OCI-LY1 (cell line): ENCODE measurements at regions not wholly inside any gene's neighbourhood (a gene's known extent, or its start where the extent isn't known, plus 50 kb on each side); places are given as distances from the start of the nearest gene placed in this dataset.
A peak's percentile ranks its signal among the peaks of the same experiment; 100 is the strongest.
"Not testable (repeated sequence)": the region's sequence is repeated elsewhere in the genome, so short reads cannot be mapped to it uniquely, and the experiment has no call there.

Experiments
- H2AFZ ChIP-seq: fragments of 200-600 bp; sonication (generic), shearing (Covaris generic); 2 replicates; pipeline ENCODE4 v1.6.0; 2014; ENCODE audit warnings: antibody characterized with exemption, mild to moderate bottlenecking, low read length
- H3F3A ChIP-seq: fragments of 200-600 bp; sonication (generic), shearing (Covaris generic); 2 replicates; pipeline ENCODE4 v1.6.0; 2014; ENCODE audit warnings: mild to moderate bottlenecking, antibody characterized with exemption, low read length, moderate library complexity; ENCODE audit not compliant: insufficient read depth
- H3K27ac ChIP-seq: fragments of 200-600 bp; sonication (generic); 2 replicates; pipeline ENCODE4 v1.5.1; 2014; ENCODE audit warnings: low read length, mixed run types, mild to moderate bottlenecking, low read depth; ENCODE audit not compliant: poor library complexity, severe bottlenecking
- H3K27me3 ChIP-seq: fragments of 200-600 bp; sonication (generic); 2 replicates; pipeline ENCODE4 v1.6.0; 2014; ENCODE audit warnings: antibody characterized with exemption, mild to moderate bottlenecking, low read length, moderate library complexity; ENCODE audit not compliant: insufficient read depth
- H3K36me3 ChIP-seq: fragments of 200-600 bp; sonication (generic); 2 replicates; pipeline ENCODE4 v1.6.1; 2014; ENCODE audit warnings: mild to moderate bottlenecking, antibody characterized with exemption, low read length, moderate library complexity, mixed read lengths; ENCODE audit not compliant: insufficient read depth
- H3K4me1 ChIP-seq: fragments of 200-600 bp; sonication (generic); 2 replicates; pipeline ENCODE4 v1.5.1; 2014; ENCODE audit warnings: mild to moderate bottlenecking, low read length, moderate library complexity; ENCODE audit not compliant: insufficient read depth, severe bottlenecking
- H3K4me2 ChIP-seq: fragments of 200-600 bp; sonication (generic), shearing (Covaris generic); 2 replicates; pipeline ENCODE4 v1.6.1; 2014; ENCODE audit warnings: low read length
- H3K4me3 ChIP-seq: fragments of 200-600 bp; sonication (generic); 2 replicates; pipeline ENCODE4 v1.5.1; 2014; ENCODE audit warnings: low read length, low read depth, mild to moderate bottlenecking, mixed read lengths; ENCODE audit not compliant: poor library complexity, severe bottlenecking
- H3K79me2 ChIP-seq: fragments of 200-600 bp; shearing (Covaris generic); 2 replicates; pipeline ENCODE4 v1.6.1; 2016; ENCODE audit warnings: mixed run types, low read length, mixed read lengths; ENCODE audit not compliant: insufficient read depth
- H3K9ac ChIP-seq: fragments of 200-600 bp; sonication (generic), shearing (Covaris generic); 2 replicates; pipeline ENCODE4 v1.6.1; 2014; ENCODE audit warnings: mild to moderate bottlenecking, low read length, mixed read lengths
- H3K9me2 ChIP-seq: fragments of 200-600 bp; sonication (generic), shearing (Covaris generic); 2 replicates; pipeline ENCODE4 v1.6.1; 2014; ENCODE audit warnings: low read depth, mild to moderate bottlenecking, low read length, mixed read lengths
- H3K9me3 ChIP-seq: fragments of 200-600 bp; shearing (Covaris generic); 2 replicates; pipeline ENCODE4 v1.6.1; 2014; ENCODE audit warnings: low read length, mixed read lengths
- H4K20me1 ChIP-seq: fragments of 200-600 bp; sonication (generic), shearing (Covaris generic); 2 replicates; pipeline ENCODE4 v1.6.0; 2016; ENCODE audit warnings: mild to moderate bottlenecking, low read length; ENCODE audit not compliant: insufficient read depth
- EZH2 ChIP-seq: fragments of 200-600 bp; sonication (generic), shearing (Covaris generic); IDR thresholded peaks from 2 replicates; pipeline ENCODE4 v1.8.0; 2017; ENCODE audit warnings: borderline replicate concordance, mixed run types, mild to moderate bottlenecking, antibody characterized with exemption, low read length, moderate library complexity, mixed read lengths
- TF ChIP-seq, protein P1 (sequence below): fragments of 200-600 bp; sonication (generic), shearing (Covaris generic); IDR thresholded peaks from 2 replicates; pipeline ENCODE4 v1.5.1; 2017; ENCODE audit warnings: mild to moderate bottlenecking, antibody characterized with exemption, low read length, moderate library complexity, mixed read lengths

DNA sequence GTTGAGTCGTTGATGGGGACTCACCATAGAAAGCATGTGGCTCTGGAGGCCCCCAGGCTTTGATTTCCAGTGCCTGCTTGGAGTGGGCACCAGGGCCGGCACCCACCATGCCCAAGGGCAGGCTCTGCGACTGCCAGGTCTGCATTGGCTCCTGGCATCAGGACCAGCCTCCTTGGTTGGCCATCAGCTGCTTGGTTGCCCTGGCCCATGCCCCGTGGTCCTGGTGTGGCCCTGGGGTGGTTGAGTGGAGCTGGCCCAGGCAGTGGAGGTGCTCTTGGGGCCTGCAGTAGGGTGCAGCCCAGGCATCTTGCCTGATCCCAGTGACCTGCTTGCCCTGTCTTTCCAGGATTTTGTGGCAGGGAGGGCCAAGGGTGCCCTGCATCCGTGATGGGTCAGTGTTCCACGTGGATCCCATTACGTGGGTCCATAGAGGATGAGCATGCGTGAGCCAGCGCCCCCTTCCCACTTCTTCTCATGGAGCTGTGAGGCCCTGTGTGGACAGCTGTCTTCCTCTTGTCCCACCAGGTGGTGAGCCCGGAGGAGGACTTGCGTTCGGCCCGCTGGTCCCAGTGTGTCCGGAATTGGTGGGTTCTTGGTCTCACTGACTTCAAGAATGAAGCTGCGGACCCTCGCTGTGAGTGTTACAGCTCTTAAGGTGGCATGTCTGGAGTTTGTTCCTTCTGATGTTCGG is 187.0 kb downstream of the UBE3A start:
- Histone ChIP-seq H3K9me3 (no peaks in the 10 kb centered on the region), H2AFZ (no peak overlapping the region), H3K9ac (no peak overlapping the region), H3K27me3 (no peaks in the 10 kb centered on the region), H3K4me3 (no peak overlapping the region), H3K27ac (no peak overlapping the region), H3K79me2 (no peaks in the 10 kb centered on the region), H3K4me2 (no peak overlapping the region), H3K4me1 (no peaks in the 10 kb centered on the region), H3F3A (no peaks in the 10 kb centered on the region), H3K9me2 (no peaks in the 10 kb centered on the region), H4K20me1 (no peaks in the 10 kb centered on the region), H3K36me3 (no peaks in the 10 kb centered on the region)
- TF ChIP-seq, protein P1, sequence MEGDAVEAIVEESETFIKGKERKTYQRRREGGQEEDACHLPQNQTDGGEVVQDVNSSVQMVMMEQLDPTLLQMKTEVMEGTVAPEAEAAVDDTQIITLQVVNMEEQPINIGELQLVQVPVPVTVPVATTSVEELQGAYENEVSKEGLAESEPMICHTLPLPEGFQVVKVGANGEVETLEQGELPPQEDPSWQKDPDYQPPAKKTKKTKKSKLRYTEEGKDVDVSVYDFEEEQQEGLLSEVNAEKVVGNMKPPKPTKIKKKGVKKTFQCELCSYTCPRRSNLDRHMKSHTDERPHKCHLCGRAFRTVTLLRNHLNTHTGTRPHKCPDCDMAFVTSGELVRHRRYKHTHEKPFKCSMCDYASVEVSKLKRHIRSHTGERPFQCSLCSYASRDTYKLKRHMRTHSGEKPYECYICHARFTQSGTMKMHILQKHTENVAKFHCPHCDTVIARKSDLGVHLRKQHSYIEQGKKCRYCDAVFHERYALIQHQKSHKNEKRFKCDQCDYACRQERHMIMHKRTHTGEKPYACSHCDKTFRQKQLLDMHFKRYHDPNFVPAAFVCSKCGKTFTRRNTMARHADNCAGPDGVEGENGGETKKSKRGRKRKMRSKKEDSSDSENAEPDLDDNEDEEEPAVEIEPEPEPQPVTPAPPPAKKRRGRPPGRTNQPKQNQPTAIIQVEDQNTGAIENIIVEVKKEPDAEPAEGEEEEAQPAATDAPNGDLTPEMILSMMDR: no peak
- TF ChIP-seq EZH2: no peak

DNA sequence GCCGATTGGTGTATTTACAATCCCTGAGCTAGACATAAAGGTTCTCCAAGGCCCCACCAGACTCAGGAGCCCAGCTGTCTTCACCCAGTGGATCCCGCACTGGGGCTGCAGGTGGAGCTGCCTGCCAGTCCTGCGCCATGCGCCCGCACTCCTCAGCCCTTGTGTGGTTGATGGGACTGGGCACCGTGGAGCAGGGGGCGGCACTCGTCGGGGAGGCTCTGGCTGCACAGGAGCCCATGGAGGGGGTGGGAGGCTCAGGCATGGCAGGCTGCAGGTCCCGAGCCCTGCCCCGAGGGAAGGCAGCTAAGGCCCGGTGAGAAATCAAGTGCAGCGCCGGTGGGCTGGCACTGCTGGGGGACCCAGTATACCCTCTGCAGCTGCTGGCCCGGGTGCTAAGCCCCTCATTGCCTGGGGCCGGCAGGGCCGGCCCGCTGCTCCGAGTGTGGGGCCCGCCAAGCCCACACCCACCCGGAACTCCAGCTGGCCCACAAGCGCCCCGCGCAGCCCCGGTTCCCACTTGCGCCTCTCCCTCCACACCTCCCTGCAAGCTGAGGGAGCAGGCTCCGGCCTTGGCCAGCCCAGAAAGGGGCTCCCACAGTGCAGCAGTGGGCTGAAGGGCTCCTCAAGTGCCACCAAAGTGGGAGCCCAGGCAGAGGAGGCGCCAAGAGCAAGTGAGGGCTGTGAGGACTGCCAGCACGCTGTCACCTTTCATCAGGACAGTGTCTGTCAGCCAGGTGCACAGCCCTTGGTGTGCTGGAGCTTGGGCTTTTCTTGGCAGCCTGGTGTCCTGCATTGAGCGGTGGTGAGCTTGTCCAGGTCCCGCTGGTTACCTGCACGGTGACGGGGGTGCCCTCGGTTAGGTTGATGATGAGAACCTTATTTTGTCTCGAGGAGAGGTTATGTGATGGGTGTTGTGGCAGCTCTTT is 185.5 kb downstream of the UBE3A start:
- H3K9me2 ChIP-seq, H4K20me1 ChIP-seq, H2AFZ ChIP-seq, H3K4me2 ChIP-seq, H3K27ac ChIP-seq, H3K9me3 ChIP-seq, H3K4me3 ChIP-seq, H3F3A ChIP-seq, H3K9ac ChIP-seq, H3K36me3 ChIP-seq, H3K79me2 ChIP-seq, H3K4me1 ChIP-seq, H3K27me3 ChIP-seq: not testable (repeated sequence)

DNA sequence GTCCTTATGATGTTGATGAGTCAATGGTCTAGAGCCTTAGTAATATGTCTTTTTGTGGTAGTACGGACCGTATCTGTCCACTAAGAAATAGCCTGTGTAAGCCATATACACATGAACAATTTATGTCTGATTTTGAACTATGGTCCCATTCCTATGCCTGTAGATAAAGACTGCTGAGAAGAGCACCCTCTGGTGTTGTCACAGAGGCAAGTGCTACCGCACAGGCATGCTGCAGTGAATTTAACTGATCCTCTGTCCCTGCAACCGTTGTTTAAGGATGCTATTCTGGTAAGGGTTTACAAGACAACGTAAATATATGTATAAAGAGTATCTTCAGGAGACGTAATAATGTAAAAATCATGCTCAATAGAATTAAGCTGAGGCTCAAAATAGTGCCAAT is 170.7 kb downstream of the UBE3A start:
- no peak overlapping the region for H3K4me3 ChIP-seq
- no peaks in the 10 kb centered on the region for H3K9me3 ChIP-seq
- no peaks in the 10 kb centered on the region for H3K4me1 ChIP-seq
- no peak overlapping the region for H3K4me2 ChIP-seq
- no peaks in the 10 kb centered on the region for H3K79me2 ChIP-seq
- no peaks in the 10 kb centered on the region for H3F3A ChIP-seq
- no peaks in the 10 kb centered on the region for H4K20me1 ChIP-seq
- no peak overlapping the region for H3K9ac ChIP-seq
- H3K36me3 ChIP-seq: no peaks in the 10 kb centered on the region
- TF ChIP-seq EZH2: no peak
- TF ChIP-seq, protein P1: peak; percentile 68
- no peak overlapping the region for H3K27ac ChIP-seq
- no peak overlapping the region for H2AFZ ChIP-seq
- no peaks in the 10 kb centered on the region for H3K9me2 ChIP-seq
- no peaks in the 10 kb centered on the region for H3K27me3 ChIP-seq
